Left hindlimb (tissue), 1 donor: ENCODE measurements at regions not wholly inside any gene's neighbourhood (a gene's known extent, or its start where the extent isn't known, plus 50 kb on each side); places are given as distances from the start of the nearest gene placed in this dataset.

ENCODE experiments used
- DNase-seq: peaks from one replicate; pipeline ENCODE4 v3.0.0-alpha.2; 2018

DNA sequence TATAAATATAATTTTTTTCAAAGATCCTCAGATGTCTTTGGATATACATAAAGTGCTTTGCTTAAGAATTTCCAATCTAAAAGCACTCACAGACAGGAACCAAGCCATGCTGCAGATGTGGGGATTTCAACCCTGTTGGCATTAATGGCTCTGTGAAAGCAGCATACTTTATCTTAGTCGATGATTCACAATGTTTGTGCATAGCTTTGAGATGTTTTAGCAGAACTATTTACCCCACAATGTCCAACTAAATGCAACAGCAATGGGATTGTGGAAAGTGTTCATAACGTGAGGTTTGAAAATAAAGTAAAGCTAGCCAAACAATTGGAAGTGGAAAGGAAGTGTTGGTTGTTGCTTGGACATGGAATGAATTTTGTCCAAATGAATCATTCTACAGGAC lies 371.4 kb downstream of the SOX2 start:
- no peak for DNase-seq

DNA sequence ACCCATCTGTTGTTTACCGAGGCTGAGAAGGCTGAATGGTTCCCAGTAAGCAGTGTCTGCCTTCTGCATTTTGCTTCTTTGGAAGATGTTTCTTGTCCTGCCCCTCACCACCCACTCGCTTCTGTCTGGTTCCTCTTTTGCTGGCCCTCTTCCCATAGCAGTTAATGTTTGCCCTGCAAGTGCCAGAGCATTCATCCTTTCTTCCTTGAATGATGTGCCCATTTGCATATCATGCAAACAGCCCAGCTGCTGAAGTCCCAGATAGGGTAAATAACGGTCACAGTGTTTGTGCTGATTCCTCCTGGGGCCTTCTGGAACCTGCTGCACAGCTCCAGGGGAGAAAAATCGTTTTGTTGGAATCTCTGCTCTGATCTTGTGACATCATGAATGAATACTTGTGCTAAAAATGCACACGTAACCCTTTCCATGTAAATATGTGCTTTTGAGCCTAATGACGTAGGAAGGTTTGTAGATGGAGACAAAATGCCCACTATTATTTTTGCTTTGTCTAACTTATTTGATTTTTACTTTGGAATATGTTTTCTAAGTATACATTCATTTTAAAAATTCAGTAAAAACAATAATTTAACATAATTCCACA lies 381.0 kb downstream of the SOX2 start:
- DNase-seq: no peak

DNA sequence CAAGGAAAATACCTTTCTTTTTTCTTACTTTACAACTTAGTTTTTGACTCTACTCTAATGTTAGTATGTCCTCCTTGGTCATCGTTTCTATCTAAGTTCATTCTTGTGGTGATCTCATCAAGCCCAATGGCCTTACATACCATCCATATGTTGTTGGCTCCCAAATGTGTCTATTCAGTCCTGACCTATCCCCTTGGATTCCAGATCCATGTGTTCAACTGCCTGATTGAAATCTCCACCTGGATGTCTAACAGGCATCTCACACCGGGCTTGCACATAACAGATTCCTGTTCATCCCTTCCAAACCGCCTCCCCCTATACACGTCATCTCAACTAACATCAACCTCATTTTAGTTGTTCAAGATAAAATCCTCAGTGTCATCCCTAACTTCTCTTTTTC lies 382.6 kb downstream of the SOX2 start:
- DNase-seq: no peak

DNA sequence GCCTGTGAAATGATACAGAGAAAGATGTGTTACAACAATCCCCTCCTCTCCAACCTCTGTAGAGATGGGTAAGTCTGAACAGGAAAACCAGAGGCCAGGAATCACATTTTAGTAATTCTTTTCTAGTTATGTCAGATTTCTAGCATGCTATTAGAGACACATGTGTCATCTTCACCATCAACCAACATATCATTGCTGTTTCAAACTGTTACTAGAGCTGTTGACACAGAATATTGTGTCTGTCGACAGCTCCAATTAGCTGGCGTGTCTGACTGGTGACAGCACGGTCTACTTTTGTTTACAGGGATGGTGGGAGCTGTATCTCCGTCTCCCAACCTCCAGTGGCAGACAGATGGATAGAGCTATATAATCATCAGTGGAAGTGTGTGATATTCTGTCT lies 393.2 kb downstream of the SOX2 start:
- no peak for DNase-seq

DNA sequence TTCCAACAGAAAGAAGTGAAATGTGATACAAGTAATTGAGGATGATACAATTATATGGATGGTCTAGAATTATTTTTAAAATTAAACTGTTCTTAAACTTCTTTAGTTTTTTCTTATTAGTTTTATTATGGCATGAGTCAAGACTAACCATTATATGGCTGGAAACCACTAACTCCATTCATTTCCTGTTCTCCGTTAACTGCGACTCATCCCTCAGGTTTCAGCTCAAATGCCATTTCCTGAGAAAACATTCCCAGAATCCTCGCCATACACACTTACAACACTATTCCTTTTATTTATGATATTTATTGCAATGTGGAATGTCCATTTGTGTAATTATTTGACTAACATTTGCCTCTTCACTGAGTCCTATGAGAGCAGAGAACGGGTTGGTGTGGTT lies 394.1 kb downstream of the SOX2 start:
- DNase-seq: no peak

DNA sequence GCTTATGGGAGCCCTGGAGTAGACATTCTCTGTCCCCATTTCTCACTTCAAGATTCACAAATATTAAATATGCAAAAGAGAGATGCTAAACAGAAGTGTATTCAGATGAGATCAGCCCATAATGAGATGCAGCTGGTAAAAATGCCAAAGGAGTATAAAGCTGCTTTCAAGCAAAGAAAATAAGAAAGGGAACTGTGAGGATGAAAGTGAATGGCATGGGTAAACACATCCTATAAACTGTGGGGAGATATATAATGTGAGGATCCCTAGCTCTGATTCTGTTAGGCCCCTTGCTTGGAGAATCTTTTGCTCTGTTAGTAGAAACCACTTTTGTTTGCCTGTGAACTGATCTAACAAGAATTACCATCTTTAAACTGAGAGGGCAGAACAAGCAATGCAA lies 396.6 kb downstream of the SOX2 start:
- DNase-seq: no peak

DNA sequence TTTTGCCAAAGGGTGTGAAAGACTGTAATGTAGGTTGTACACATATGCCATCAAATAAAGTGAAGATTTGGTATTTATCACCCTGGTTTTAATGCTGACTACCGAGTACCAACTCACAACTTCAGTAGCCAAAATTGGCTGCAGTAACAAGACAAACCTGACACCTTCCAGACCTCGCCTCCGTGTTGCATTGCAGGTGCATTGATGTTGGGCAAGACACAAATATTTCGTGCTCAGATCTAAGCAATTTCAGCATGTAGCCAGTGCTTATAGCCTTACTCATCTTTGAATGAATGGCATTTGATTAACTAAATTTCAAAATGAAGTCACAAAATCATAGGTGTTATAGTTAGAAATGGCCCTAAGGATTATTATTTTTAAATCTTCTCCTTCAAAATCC lies 400.2 kb downstream of the SOX2 start:
- DNase-seq: no peak

DNA sequence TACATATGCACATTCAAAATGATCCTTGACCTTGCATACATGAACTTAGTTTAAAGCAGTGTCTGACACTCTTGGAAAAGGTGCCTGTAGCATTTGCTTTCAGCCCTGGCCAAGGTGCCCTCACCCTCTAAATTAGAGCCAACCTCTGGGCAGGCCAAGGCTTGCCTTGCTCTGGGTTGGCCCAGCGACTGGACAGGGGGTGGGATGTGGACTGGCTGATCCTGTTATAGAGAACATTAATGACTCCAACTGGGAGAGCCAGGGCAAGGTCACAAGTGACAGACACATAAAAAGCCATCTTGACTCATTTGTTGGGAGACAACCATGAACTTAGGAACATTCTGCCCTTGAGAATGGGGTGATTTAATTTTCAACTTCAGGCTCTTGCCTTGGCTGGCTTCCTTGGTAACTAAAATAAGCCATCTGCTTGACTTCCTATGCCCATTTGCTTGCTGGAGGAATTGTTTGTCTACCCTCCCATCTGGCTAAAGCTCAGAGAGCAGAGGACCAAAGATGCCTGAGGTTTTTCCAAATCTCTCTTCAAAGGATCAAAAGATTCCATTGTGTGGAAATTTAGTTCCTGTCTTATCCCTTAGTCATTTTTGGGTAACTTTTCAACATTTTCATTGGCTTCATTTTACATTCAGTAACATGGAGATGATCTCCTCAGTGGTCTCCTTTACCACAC lies 403.7 kb downstream of the SOX2 start:
- DNase-seq: no peak

DNA sequence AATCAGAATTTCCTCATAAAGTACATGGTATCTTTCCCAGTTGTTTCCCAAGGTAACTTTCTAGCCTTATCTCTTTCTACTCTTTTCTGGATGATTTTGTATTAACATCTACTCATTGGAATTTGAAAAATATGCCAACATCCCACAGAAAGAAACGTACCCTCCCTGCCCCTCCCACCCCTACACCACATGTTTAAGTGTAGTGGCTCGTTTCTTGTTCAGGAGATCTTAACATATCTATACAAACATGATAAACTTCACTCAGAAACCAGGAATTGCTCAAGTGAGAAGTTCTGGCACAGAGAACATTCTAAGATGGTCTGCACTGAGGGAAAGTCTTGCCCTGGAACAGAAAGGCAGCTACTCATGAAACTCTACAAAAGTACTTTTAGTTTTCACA lies 404.7 kb downstream of the SOX2 start:
- no peak for DNase-seq

DNA sequence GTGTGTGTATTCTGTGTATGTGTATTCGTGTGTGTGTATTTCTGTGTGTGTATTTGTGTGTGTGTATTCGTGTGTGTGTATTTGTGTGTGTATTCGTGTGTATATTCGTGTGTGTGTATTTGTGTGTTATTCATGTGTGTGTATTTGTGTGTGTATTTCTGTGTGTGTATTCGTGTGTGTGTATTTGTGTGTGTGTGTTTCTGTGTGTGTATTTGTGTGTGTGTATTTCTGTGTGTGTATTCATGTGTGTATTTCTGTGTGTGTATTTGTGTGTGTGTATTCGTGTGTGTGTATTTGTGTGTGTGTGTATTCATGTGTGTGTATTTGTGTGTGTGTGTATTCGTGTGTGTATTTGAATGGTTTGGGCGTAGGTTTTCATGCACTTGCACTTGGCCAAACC lies 405.4 kb downstream of the SOX2 start:
- no peak for DNase-seq

DNA sequence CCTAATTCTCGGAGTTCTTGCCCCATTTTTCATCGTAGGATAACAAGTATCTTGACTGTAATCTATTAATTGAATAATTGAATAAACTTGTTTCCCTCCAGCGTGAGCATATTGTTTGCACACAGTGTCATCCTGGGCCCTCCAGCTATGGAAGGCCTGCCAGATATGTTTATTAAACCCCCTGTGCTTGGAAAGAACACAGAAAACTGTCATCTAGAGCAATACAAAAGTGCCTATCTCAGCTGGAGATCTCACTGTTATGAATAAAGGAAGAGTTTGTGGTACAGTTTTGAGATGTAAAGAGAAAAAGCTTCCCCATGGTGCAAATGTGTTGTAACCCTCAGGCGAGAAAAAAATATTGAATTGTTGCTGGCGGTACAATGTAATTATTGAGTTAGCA lies 405.9 kb downstream of the SOX2 start:
- no peak for DNase-seq

DNA sequence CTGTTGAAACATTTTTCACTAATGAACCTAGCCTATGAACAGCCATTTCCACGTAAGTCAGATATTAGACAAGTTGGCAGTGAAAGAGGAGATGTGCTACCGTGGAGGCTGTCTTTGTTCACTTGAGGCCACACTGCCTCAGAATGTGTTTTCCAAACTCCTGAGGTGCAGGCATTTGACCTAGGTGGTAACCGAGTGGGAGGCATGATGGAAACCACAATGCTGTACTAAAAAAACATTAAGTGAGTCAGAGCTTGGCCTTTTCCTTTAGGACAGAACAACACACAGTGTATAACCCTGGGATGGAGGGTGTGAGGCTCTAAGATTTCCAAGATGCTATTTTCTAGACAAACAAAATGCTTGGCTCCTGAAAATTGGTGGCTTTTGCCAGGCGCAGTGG lies 406.3 kb downstream of the SOX2 start:
- no peak for DNase-seq

DNA sequence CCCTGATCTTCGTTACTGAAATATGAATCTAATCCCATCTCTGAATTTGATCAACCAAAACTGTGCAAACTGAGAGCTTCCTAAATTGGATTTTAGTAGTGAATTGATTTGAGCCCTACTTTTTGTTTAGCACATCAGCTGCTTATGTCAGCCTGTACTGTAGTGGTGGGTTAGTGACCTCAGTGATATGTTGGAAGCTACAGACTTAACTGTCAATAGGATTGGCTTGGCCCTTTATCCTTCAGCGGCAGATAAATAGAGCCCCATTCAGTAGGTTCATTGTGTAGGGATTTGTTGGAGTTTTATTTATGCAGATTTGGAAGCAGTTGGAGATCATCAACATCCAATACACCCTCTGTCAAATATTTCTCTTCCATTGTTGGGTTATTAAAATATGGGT lies 409.7 kb downstream of the SOX2 start:
- DNase-seq: no peak

DNA sequence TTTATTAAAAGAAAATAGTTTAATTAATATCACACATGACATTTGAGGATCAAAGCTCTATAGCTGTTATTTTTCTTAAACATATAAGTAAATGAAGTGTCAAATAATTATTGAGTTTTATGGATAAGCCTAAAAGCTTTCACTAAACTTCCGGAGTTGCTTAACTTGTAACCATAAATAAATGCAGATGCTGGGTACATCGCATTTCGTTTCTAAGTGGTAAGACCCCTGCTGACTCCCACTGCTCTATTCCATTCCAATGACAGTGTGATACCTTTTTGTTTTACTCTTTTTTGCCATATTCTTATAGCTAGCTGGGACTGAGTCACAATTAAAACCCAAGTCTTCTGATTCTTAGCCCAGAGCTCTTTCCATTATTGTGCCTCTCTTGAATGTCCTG lies 411.1 kb downstream of the SOX2 start:
- no peak for DNase-seq

DNA sequence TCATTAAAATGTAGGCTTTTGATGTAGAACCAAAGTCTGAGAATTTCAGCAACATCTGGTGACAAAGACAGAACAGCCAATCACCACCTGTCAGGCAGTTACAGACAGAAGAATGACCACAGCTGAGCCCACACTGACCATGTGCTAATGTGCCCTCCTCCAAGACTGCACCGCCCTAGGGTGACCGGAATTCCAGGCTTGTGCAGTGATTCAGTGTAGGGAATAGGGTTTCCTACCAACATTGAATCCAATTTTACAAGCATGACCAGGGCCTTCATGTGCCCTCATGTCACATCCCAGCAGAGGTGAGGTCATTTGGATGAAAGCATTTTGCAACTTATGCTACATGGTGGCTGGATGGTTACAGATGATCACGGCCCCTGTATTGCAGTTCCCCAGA lies 412.5 kb downstream of the SOX2 start:
- no peak for DNase-seq

DNA sequence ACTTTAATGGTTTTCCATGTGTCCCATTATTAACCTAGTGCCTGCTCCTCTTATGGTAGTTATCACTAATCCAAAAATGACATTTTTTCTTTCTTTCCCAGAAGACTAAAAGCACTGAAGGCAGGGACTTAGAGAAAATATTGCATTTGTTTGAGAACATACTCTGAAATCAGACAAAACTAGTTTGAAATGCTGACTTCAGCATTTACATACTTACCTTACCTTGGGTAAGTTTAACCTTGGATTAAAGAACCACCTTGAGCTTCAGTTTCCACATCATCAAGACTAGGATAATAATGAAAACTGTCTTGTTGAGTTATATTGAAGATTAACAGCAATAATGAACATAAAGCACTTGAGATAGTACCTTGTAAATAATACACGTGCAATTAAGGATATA lies 413.0 kb downstream of the SOX2 start:
- no peak for DNase-seq

DNA sequence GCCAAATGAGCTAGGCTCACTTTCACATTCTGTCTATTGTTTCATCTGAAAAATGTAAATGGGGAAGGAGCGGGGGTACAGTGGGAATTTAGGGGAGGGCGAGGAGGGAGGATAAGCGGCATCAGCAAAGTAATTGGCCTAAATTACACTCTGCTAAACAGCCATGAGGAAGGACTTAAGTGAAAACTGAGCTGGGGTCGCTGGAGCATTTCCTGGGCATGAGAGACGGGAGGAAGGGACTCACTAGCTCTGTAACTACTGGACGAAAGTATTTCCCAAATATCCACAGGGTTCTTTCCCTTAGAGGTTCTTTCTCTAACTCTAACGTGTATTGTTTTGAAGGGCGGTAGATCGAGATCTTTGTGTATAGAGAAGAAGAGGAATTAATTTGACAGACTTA lies 418.0 kb downstream of the SOX2 start:
- DNase-seq: no peak

DNA sequence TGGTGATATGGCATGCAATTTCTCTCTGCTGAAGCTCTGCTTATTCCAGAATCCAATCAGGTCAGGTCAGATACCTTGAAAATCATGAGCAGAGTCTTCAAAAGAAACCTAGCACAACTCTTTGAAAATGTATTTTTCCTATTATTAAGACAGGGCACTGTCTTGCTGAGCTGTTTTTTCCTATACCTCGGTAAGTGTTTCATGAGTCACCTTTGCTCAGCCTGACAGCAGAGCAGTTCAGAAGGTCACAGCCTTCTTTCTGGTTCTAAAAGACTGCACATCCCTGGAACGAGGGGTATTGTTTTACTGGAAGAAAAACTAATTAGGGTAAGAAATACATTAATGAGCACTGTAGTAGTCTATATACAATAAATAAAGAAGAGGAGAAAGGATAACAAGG lies 422.0 kb downstream of the SOX2 start:
- DNase-seq: no peak

DNA sequence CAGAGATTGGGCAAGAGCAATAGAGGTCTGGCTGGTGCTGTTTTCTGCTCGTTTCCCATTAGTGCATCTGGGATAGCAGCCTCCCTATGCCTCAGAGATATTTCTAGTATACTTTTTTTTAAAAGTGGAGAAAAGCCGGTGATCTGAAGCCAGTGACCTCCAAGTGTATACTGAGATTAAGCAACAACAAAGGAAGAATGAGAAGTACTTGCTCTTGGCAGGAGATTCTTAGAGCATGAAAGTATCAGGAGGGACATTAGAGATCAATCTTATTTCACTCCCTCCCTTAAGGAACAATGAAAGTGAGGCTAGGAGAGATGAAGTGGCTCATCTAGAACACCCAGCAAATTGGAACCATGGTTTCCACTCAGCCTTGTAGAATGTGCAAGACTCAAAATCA lies 423.3 kb downstream of the SOX2 start:
- DNase-seq: no peak

DNA sequence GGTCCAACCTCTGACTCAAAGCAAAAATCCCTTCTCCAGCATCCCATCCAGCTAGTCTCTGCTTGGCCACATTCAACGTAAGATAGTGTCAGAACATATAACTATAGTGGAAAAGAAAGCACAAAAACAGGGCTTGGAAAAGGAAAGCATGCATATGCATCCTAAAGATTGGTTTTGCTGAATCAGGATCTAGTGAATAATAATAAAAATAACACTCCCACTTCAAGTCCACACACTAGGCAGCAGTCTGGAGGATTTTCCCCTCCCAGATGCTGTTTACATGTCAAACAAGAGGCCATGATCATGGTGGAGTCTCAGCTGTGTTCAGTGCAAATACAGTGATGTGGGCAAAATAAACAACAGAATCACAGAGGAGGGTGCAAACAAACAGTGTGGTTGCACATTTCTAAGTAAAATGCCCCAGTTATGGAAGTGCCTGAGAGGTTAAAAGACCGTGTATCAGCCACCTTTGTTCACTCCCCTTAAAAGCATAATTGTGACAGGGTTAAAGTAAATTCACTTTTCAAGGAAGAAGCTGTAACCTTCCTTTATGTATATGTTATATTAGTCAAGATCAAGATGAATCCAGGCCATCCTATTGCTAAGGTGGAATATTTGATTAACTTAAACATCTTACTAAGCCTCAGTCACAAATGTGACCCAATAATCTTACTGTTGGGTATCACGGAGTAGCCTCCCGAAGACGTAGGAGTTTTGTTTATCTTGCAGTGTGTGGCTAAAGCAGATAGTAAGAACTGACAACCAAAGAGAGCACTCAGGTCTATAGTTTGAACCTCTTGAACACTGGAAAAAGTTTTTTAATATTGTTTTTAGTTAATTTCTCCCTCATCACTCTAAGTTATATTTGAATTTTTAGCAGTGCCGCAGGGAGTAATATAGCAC lies 424.5 kb downstream of the SOX2 start:
- DNase-seq: no peak

DNA sequence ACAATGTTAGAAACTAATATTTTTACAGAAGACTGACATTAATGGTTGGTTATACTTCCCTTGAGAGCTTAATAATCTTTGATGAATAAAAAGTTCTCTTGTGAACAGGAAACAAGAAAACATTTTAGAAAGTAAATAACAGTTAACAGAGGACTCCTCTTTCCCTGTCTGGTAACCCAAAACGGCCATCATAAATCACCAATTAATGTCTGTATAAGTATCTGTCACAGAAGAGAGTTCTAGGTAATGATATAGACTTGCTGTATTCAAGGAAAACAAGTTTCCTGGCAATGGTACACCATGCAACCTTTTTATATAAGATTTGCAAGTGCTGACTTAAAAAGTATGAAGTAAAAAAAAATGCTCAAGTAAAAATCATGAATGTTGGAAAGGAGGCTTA lies 426.7 kb downstream of the SOX2 start:
- no peak for DNase-seq

DNA sequence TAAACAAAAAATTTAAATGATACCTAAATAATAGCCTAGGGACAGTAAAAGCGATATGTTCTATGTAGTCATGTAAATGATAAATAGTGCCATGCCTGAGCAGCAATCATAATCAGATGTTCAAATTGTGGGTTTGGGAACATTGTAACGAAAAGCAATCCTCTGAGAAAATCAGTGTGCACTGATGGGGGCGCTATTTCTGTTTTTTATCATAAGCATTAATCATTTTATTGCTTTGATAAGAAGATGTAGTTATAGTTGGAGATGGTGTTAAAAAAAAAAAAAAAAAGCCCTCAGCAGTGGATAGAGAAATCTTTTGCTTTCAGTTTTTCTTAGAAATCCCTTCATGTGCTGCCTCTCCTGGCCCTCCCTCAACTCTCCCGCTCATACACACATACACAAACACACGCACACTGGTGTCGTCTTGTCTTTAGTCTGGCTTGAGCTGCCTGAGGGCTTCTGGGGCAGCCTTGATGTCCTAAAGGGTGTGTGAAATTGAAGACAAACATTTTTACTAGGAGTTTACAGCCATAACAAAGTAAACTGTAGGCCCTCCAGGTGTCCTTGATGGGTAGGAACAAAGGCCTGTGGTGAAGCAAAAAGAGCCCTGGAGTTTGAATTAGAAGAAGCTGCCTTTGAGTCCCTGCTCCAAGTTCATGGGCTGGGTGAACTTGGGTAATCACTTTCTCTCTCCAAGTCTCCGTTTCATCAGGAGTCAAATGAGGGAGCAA lies 428.1 kb downstream of the SOX2 start:
- no peak for DNase-seq

DNA sequence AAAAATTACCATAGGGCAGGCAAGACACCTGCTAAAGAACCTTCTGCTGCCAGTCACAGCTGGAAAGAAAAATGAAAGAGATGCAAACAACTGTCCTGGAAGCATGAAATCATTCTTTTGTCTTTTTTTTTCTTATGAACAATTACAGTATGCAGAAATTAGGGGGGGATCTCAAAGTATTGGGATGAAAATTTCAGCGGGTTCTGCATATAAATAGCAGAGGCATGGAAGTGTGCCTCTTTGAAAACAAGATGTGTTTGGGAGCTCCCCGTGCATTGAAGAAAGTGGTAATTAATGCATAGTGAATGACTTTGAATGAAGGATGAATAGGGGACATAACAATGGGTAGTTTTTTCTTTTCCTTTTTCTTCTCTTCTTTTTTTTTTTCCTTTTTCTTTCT lies 431.2 kb downstream of the SOX2 start:
- no peak for DNase-seq

DNA sequence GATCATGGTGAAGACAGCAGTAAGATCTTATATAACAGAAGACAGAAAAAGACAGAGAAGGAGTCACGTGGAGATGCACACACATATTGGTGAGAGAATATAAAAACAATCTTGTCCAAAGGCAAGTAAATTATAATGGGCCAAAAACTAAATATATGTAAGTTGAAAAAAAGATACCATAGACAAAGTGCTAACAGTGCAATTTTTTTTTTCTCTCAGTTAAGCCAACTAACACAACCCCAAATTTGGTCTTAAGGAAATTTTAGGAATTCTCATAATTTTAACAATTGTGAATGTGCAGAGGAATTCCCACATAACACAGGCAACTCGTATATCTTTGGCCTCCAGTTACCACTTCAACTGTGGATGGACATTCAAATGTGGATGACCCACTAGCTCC lies 432.2 kb downstream of the SOX2 start:
- DNase-seq: no peak
